ENCODE measurements at regions not wholly inside any gene's neighbourhood (a gene's known extent, or its start where the extent isn't known, plus 50 kb on each side); places are given as distances from the start of the nearest gene placed in this dataset.

GRCh38 chr4:8699479-8700145, 107.0 kb downstream of the CPZ start:
- TF ChIP-seq CTCF (IDR thresholded peaks at IDR 0.05; ENCODE audit: poor library complexity) = no peak
- TF ChIP-seq EZH2 (IDR thresholded peaks at IDR 0.05; ENCODE audit: borderline replicate concordance) = no peak
- TF ChIP-seq EZH2phosphoT487 (IDR thresholded peaks at IDR 0.05; ENCODE audit: low read depth, severe bottlenecking, unreplicated experiment) = no peak
